Natural killer cell (primary cell): ENCODE measurements at regions not wholly inside any gene's neighbourhood (a gene's known extent, or its start where the extent isn't known, plus 50 kb on each side); places are given as distances from the start of the nearest gene placed in this dataset.
"Not testable (repeated sequence)": the region's sequence is repeated elsewhere in the genome, so short reads cannot be mapped to it uniquely, and the experiment has no call there.

Experiments used
- ATAC-seq, 3 donors: fragments of 150-1000 bp in 2 of 3; fragments of 200-7000 bp in 1 of 3; cut with Tn5 transposase; 1 replicate in 1 of 3; 2 replicates in 2 of 3; pipeline ENCODE4 v1.10.0; 2021; ENCODE audit warnings: mild to moderate bottlenecking in 2 of 3, moderate library complexity in 2 of 3
- DNase-seq, 2 donors: peaks; one replicate each; pipeline versions ENCODE4 v3.0.0 to v3.0.0-alpha.2; 2013 to 2021; ENCODE audit warnings: mixed read lengths in 1 of 2
- H3K27ac ChIP-seq: one replicate; pipeline ENCODE4 v1.5.1; 2013; ENCODE audit warnings: mild to moderate bottlenecking, low read length
- H3K27me3 ChIP-seq: one replicate; pipeline ENCODE4 v1.6.1; 2013; ENCODE audit warnings: low read length; ENCODE audit not compliant: control insufficient read depth, insufficient read depth
- H3K36me3 ChIP-seq: one replicate; pipeline ENCODE4 v1.6.1; 2013; ENCODE audit warnings: low read length; ENCODE audit not compliant: control insufficient read depth, insufficient read depth
- H3K4me1 ChIP-seq: one replicate; pipeline ENCODE4 v1.6.1; 2013; ENCODE audit warnings: low read length; ENCODE audit not compliant: control insufficient read depth, insufficient read depth
- H3K4me3 ChIP-seq: one replicate; pipeline ENCODE4 v1.5.1; 2013; ENCODE audit warnings: low read length
- H3K9me3 ChIP-seq: one replicate; pipeline ENCODE4 v1.6.1; 2013; ENCODE audit warnings: low read length; ENCODE audit not compliant: control insufficient read depth, insufficient read depth
- H3K27ac Mint-ChIP-seq, 2 donors: one replicate each; pipeline ENCODE4 v1.8.0; 2022; ENCODE audit warnings: mild to moderate bottlenecking in 2 of 2, mixed read lengths in 2 of 2, moderate library complexity in 1 of 2
- H3K27me3 Mint-ChIP-seq, 2 donors: one replicate each; pipeline ENCODE4 v1.8.0; 2022; ENCODE audit warnings: low read depth in 2 of 2, mixed read lengths in 2 of 2
- H3K36me3 Mint-ChIP-seq: one replicate; pipeline ENCODE4 v1.8.0; 2022; ENCODE audit warnings: mixed read lengths
- H3K4me1 Mint-ChIP-seq, 2 donors: one replicate each; pipeline ENCODE4 v1.8.0; 2022; ENCODE audit warnings: mixed read lengths in 2 of 2
- H3K4me3 Mint-ChIP-seq: one replicate; pipeline ENCODE4 v1.8.0; 2022; ENCODE audit warnings: mild to moderate bottlenecking, moderate library complexity, mixed read lengths
- H3K9me3 Mint-ChIP-seq, 2 donors: one replicate each; pipeline ENCODE4 v1.8.0; 2022; ENCODE audit warnings: mixed read lengths in 2 of 2
- CTCF ChIP-seq: fragments of 200-600 bp; IDR thresholded peaks from one replicate; pipeline ENCODE4 v1.8.0; 2022; ENCODE audit warnings: antibody characterized with exemption
- WGBS: methylation state at CpG from one replicate; pipeline ENCODE4 v1.1.7; 2013; ENCODE audit warnings: missing lambda C conversion rate; ENCODE audit not compliant: insufficient coverage; 5-methylcytosine and 5-hydroxymethylcytosine counted together
- intact Hi-C: fragments of 100-400 bp; cut with micrococcal nuclease; formaldehyde crosslinking; loops from one replicate; pipeline ENCODE4 v1.14.2; 2022

- Histone ChIP-seq H3K9me3 (no peaks in the 10 kb centered on the region), H3K27me3 (no peaks in the 10 kb centered on the region), H3K4me3 (no peak overlapping the region), H3K4me1 (no peaks in the 10 kb centered on the region), H3K27ac (no peak overlapping the region), H3K36me3 (no peaks in the 10 kb centered on the region)
- Mint-ChIP-seq H3K4me1 (no peaks in the 10 kb centered on the region), H3K36me3 (no peaks in the 10 kb centered on the region), H3K27ac (no peak overlapping the region), H3K27me3 (no peaks in the 10 kb centered on the region), H3K4me3 (no peak overlapping the region), H3K9me3 (peaks cover 2 to 4% of the 10 kb centered on the region in 2 donors)
- DNase-seq (no peak), ATAC-seq (no peak)
- no peak for TF ChIP-seq CTCF
- intact Hi-C loops, result no loop called here
- no CpG with 5 or more reads among the region's 1 CpG for WGBS
Measured at GRCh38 chr4:162770761-162771490, 395.8 kb downstream of the NAF1 start.

DNA sequence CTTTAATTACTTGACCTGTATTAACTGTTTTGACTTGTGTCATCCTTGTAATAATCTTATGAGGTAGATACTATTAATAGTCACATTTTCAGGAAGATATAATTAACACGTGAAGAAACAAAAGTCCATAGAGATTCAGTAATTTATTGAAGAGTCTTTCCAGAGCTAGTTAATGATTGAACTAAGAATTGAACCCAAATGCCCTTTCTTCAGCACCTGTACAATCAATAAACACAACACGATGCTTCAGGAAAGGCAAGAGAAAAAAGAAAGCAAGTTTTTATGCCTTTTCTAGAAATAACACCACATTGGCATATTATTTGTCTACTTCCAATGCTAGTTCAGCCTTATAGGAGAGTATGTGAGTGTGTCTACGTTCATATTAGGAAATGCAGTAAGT lies 399.6 kb downstream of the NAF1 start:
- Mint-ChIP-seq H3K27me3 (no peaks in the 10 kb centered on the region), H3K9me3 (peaks cover 0 to 5% of the 10 kb centered on the region in 2 donors), H3K36me3 (no peaks in the 10 kb centered on the region), H3K4me3 (no peak overlapping the region), H3K4me1 (no peaks in the 10 kb centered on the region), H3K27ac (no peak overlapping the region)
- Histone ChIP-seq H3K4me3 (no peak overlapping the region), H3K27ac (no peak overlapping the region), H3K9me3 (no peaks in the 10 kb centered on the region), H3K27me3 (no peaks in the 10 kb centered on the region), H3K4me1 (no peaks in the 10 kb centered on the region), H3K36me3 (no peaks in the 10 kb centered on the region)
- DNase-seq, result no peak
- WGBS, result no CpG with 5 or more reads among the region's 3 CpGs
- no peak for ATAC-seq
- intact Hi-C loops, result no loop called here
- no peak for TF ChIP-seq CTCF

- no peak for TF ChIP-seq CTCF
Measured at GRCh38 chr4:162761965-162762364, 404.7 kb downstream of the NAF1 start.

DNA sequence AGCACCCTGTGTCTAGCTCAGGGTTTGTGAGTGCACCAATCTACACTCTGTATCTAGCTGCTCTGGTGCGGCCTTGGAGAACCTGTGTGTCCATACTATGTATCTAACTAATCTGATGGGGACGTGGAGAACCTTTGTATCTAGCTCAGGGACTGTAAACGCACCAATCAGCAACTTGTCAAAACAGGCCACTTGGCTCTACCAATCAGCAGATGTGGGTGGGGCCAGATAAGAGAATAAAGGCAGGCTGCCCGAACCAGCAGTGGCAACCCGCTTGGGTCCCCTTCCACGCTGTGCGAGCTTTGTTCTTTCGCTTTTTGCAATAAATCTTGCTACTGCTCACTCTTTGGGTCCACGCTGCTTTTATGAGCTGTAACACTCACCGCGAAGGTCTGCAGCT lies 426.5 kb downstream of the NAF1 start:
- 93% methylated on average over 11 of the region's 11 CpGs for WGBS
- intact Hi-C loops, result not testable (repeated sequence)

More at GRCh38 chr4:162761965-162762364, 404.7 kb downstream of the NAF1 start:
- H3K4me3 Mint-ChIP-seq, result no peak overlapping the region
- no peaks in the 10 kb centered on the region for H3K4me1 Mint-ChIP-seq
- intact Hi-C loops, result no loop called here
- H3K27ac Mint-ChIP-seq, result no peak overlapping the region
- H3K36me3 Mint-ChIP-seq, result no peaks in the 10 kb centered on the region
- Histone ChIP-seq H3K4me1 (no peaks in the 10 kb centered on the region), H3K4me3 (no peak overlapping the region), H3K9me3 (no peaks in the 10 kb centered on the region), H3K27ac (no peak overlapping the region), H3K27me3 (no peaks in the 10 kb centered on the region), H3K36me3 (no peaks in the 10 kb centered on the region)
- ATAC-seq, result no peak
- H3K27me3 Mint-ChIP-seq, result no peaks in the 10 kb centered on the region
- WGBS, result no CpG with 5 or more reads among the region's 4 CpGs
- peaks cover 8 to 9% of the 10 kb centered on the region in 2 donors for H3K9me3 Mint-ChIP-seq
- no peak for DNase-seq

DNA sequence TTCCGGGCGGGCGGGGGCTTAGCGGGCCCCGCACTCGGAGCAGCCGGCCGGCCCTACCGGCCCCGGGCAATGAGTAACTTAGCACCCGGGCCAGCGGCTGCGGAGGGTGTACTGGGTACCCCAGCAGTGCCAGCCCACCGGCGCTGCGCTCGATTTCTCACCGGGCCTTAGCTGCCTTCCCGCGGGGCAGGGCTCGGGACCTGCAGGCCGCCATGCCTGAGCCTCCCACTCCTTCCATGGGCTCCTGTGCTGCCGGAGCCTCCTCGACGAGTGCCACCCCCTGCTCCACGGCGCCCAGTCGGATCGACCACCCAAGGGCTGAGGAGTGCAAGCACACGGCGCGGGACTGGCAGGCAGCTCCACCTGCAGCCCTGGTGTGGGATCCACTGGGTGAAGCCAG lies 427.1 kb downstream of the NAF1 start:
- WGBS, result 96% methylated on average over 32 of the region's 32 CpGs
- H3K4me1 Mint-ChIP-seq, H3K4me3 Mint-ChIP-seq, H3K9me3 ChIP-seq, H3K9me3 Mint-ChIP-seq, H3K27ac ChIP-seq, H3K27me3 ChIP-seq, H3K27me3 Mint-ChIP-seq, H3K4me1 ChIP-seq, H3K36me3 ChIP-seq, intact Hi-C loops, DNase-seq, H3K4me3 ChIP-seq, H3K27ac Mint-ChIP-seq, H3K36me3 Mint-ChIP-seq, ATAC-seq: not testable (repeated sequence)

More for the DNA sequence above, 426.5 kb downstream of the NAF1 start:
- not testable (repeated sequence) for H3K27ac Mint-ChIP-seq, DNase-seq, H3K4me3 Mint-ChIP-seq, H3K27me3 Mint-ChIP-seq, H3K9me3 ChIP-seq, H3K9me3 Mint-ChIP-seq, H3K4me3 ChIP-seq, H3K27ac ChIP-seq, H3K36me3 ChIP-seq, H3K36me3 Mint-ChIP-seq, H3K4me1 ChIP-seq, H3K4me1 Mint-ChIP-seq, H3K27me3 ChIP-seq, ATAC-seq
